CD4-positive, alpha-beta T cell (primary cell): ENCODE measurements at regions not wholly inside any gene's neighbourhood (a gene's known extent, or its start where the extent isn't known, plus 50 kb on each side); places are given as distances from the start of the nearest gene placed in this dataset.

ENCODE experiments used
- ATAC-seq: fragments of 200-7000 bp; cut with Tn5 transposase; one replicate; pipeline ENCODE4 v1.10.0; 2022; ENCODE audit warnings: mild to moderate bottlenecking; ENCODE audit not compliant: poor library complexity
- CTCF ChIA-PET: fragments of 350-600 bp; sonication (Branson Sonifier 250); formaldehyde crosslinking; loops from one replicate; lab custom pipeline; 2021; ENCODE audit warnings: antibody characterized with exemption, inconsistent platforms; lab: Charles Lee
- POLR2A ChIA-PET: fragments of 350-600 bp; sonication (Branson Sonifier 250); formaldehyde crosslinking; loops from one replicate; lab custom pipeline; 2021; ENCODE audit warnings: antibody characterized with exemption, inconsistent platforms; lab: Charles Lee
- DNase-seq, 14 experiments: peaks; one replicate each; pipeline ENCODE4 v3.0.0-alpha.2; 2013 to 2020; ENCODE audit warnings: mixed read lengths in 2 of 14
- H3K27ac ChIP-seq, 2 donors: one replicate each; pipeline versions ENCODE4 v1.5.1 to v1.7.0; 2013; ENCODE audit warnings: low read length in 2 of 2, low read depth in 1 of 2, mild to moderate bottlenecking in 1 of 2
- H3K27me3 ChIP-seq, 2 experiments: 1 replicate in 1 of 2; 2 replicates in 1 of 2; pipeline versions ENCODE4 v1.6.1 to v1.7.0; 2013; ENCODE audit warnings: low read length in 2 of 2, control low read depth in 1 of 2, mild to moderate bottlenecking in 1 of 2, moderate library complexity in 1 of 2; ENCODE audit not compliant: insufficient read depth in 2 of 2, control insufficient read depth in 1 of 2
- H3K36me3 ChIP-seq: one replicate; pipeline ENCODE4 v1.6.1; 2013; ENCODE audit warnings: low read length, control low read depth; ENCODE audit not compliant: insufficient read depth
- H3K4me1 ChIP-seq: one replicate; pipeline ENCODE4 v1.6.1; 2013; ENCODE audit warnings: low read length, control low read depth; ENCODE audit not compliant: insufficient read depth
- H3K4me3 ChIP-seq: one replicate; pipeline ENCODE4 v1.5.1; 2013; ENCODE audit warnings: mild to moderate bottlenecking, low read length, moderate library complexity
- H3K9me3 ChIP-seq, 2 experiments: 1 replicate in 1 of 2; 2 replicates in 1 of 2; pipeline versions ENCODE4 v1.6.1 to v1.7.0; 2013; ENCODE audit warnings: low read length in 2 of 2, mild to moderate bottlenecking in 2 of 2, control low read depth in 1 of 2, moderate library complexity in 1 of 2; ENCODE audit not compliant: control insufficient read depth in 1 of 2, insufficient read depth in 1 of 2
- H3K27ac Mint-ChIP-seq: one replicate; pipeline ENCODE4 v1.8.0; 2020; ENCODE audit warnings: mixed read lengths
- H3K27me3 Mint-ChIP-seq: one replicate; pipeline ENCODE4 v1.8.0; 2021; ENCODE audit warnings: mixed read lengths
- H3K36me3 Mint-ChIP-seq: one replicate; pipeline ENCODE4 v1.8.0; 2021; ENCODE audit warnings: low read depth, mixed read lengths
- H3K4me1 Mint-ChIP-seq: one replicate; pipeline ENCODE4 v1.8.0; 2021; ENCODE audit warnings: low read depth, mixed read lengths
- H3K4me3 Mint-ChIP-seq: one replicate; pipeline ENCODE4 v1.8.0; 2020; ENCODE audit warnings: mild to moderate bottlenecking, mixed read lengths
- H3K9me3 Mint-ChIP-seq: one replicate; pipeline ENCODE4 v1.8.0; 2020; ENCODE audit warnings: mixed read lengths
- intact Hi-C, 2 experiments: fragments of 100-400 bp; cut with DNase I in 1 of 2; cut with micrococcal nuclease in 1 of 2; formaldehyde crosslinking; loops; one replicate each; pipeline versions ENCODE4 v1.15.1 to v1.9.0; 2023 to 2025; cut with DNase I, micrococcal nuclease
- TF ChIP-seq, protein P1 (sequence below): fragments of 200-600 bp; IDR thresholded peaks from one replicate; pipeline ENCODE4 v1.8.0; 2022; ENCODE audit warnings: antibody characterized with exemption, mild to moderate bottlenecking

DNA sequence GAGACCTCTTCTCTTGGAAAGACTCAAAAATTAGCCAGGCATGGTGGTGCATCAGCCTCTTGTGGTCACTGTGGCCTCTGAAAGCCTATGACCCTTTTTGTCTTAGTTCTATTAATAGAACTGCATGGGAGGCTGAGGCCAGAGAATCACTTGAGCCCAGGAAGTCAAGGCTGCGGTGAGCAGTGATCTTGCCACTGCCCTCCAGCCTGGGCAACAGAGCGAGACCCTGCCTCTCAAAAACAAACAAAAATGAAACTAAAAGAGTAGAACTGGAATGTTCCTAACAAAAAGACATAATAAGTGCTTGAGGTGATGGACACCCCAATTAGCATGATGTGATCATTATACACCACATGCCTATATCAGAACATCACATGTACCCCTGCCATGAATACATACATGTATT lies 197.0 kb upstream of the EEA1 start:
- Histone ChIP-seq H3K27ac (no peak overlapping the region), H3K9me3 (no peaks in the 10 kb centered on the region), H3K4me3 (no peak overlapping the region), H3K4me1 (no peaks in the 10 kb centered on the region), H3K36me3 (no peaks in the 10 kb centered on the region), H3K27me3 (no peaks in the 10 kb centered on the region)
- Mint-ChIP-seq H3K4me1 (no peaks in the 10 kb centered on the region), H3K9me3 (no peaks in the 10 kb centered on the region), H3K27me3 (no peaks in the 10 kb centered on the region), H3K4me3 (no peak overlapping the region), H3K27ac (no peak overlapping the region), H3K36me3 (no peaks in the 10 kb centered on the region)
- ChIA-PET CTCF (no interaction called here), POLR2A (no interaction called here)
- ATAC-seq (no peak), DNase-seq (no peak)
- TF ChIP-seq, protein P1, sequence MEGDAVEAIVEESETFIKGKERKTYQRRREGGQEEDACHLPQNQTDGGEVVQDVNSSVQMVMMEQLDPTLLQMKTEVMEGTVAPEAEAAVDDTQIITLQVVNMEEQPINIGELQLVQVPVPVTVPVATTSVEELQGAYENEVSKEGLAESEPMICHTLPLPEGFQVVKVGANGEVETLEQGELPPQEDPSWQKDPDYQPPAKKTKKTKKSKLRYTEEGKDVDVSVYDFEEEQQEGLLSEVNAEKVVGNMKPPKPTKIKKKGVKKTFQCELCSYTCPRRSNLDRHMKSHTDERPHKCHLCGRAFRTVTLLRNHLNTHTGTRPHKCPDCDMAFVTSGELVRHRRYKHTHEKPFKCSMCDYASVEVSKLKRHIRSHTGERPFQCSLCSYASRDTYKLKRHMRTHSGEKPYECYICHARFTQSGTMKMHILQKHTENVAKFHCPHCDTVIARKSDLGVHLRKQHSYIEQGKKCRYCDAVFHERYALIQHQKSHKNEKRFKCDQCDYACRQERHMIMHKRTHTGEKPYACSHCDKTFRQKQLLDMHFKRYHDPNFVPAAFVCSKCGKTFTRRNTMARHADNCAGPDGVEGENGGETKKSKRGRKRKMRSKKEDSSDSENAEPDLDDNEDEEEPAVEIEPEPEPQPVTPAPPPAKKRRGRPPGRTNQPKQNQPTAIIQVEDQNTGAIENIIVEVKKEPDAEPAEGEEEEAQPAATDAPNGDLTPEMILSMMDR: no peak
- intact Hi-C loops: no loop called here

GRCh38 chr12:93127107-93127560 lies 198.0 kb upstream of the EEA1 start:
- ATAC-seq (no peak), DNase-seq (no peak)
- H3K27me3 Mint-ChIP-seq: no peaks in the 10 kb centered on the region
- H3K27ac ChIP-seq: no peak overlapping the region
- H3K9me3 ChIP-seq: no peaks in the 10 kb centered on the region
- intact Hi-C loops: no loop called here
- H3K36me3 Mint-ChIP-seq: no peaks in the 10 kb centered on the region
- no peaks in the 10 kb centered on the region for H3K4me1 Mint-ChIP-seq
- H3K4me1 ChIP-seq: no peaks in the 10 kb centered on the region
- H3K27me3 ChIP-seq: no peaks in the 10 kb centered on the region
- ChIA-PET CTCF (no interaction called here), POLR2A (no interaction called here)
- no peaks in the 10 kb centered on the region for H3K36me3 ChIP-seq
- no peak overlapping the region for H3K4me3 Mint-ChIP-seq
- H3K9me3 Mint-ChIP-seq: no peaks in the 10 kb centered on the region
- H3K4me3 ChIP-seq: no peak overlapping the region
- TF ChIP-seq, protein P1: no peak
- no peak overlapping the region for H3K27ac Mint-ChIP-seq

- ATAC-seq (no peak), DNase-seq (peak in 2 of 14 experiments; percentile 36 to 38)
- no peaks in the 10 kb centered on the region for H3K9me3 ChIP-seq
- no peaks in the 10 kb centered on the region for H3K36me3 Mint-ChIP-seq
- no peaks in the 10 kb centered on the region for H3K4me1 Mint-ChIP-seq
- H3K4me3 ChIP-seq: no peak overlapping the region
- H3K4me1 ChIP-seq: no peaks in the 10 kb centered on the region
- intact Hi-C loops: no loop called here
- H3K27me3 ChIP-seq: no peaks in the 10 kb centered on the region
- POLR2A ChIA-PET: no interaction called here
- TF ChIP-seq, protein P1: no peak
- CTCF ChIA-PET: no interaction called here
- no peaks in the 10 kb centered on the region for H3K27me3 Mint-ChIP-seq
- H3K27ac Mint-ChIP-seq: no peak overlapping the region
- no peaks in the 10 kb centered on the region for H3K9me3 Mint-ChIP-seq
- H3K36me3 ChIP-seq: no peaks in the 10 kb centered on the region
- H3K27ac ChIP-seq: no peak overlapping the region
- no peak overlapping the region for H3K4me3 Mint-ChIP-seq
These were observed 198.7 kb upstream of the EEA1 start for GRCh38 chr12:93127582-93128331.
